Caco-2 (cell line): ENCODE measurements at regions not wholly inside any gene's neighbourhood (a gene's known extent, or its start where the extent isn't known, plus 50 kb on each side); places are given as distances from the start of the nearest gene placed in this dataset.

Source experiments
- BruUV-seq: library from RNA; stranded (reverse); fragments of 400-500 nt; replicated peaks from 2 replicates; lab custom pipeline; 2021; lab: Mats Ljungman, UMichigan
- CTCF ChIA-PET: fragments of 300-600 bp; sonication (Branson Sonifier 250); formaldehyde crosslinking; loops from one replicate; lab custom pipeline; 2022; ENCODE audit warnings: antibody characterized with exemption; lab: Charles Lee
- POLR2A ChIA-PET: fragments of 300-600 bp; sonication (Branson Sonifier 250); formaldehyde crosslinking; loops from one replicate; lab custom pipeline; 2022; ENCODE audit warnings: antibody characterized with exemption; lab: Charles Lee
- DNase-seq, 2 experiments: peaks; one replicate each; pipeline versions ENCODE4 v3.0.0 to v3.0.0-alpha.2; 2020 to 2022
- H3K27me3 ChIP-seq: replicated peaks from 2 replicates; pipeline ENCODE4 v1.6.0; 2011; ENCODE audit warnings: low read length; ENCODE audit not compliant: control insufficient read depth, insufficient read depth
- H3K36me3 ChIP-seq: 2 replicates; pipeline ENCODE4 v1.5.1; 2011; ENCODE audit warnings: low read length; ENCODE audit not compliant: control insufficient read depth, insufficient read depth
- H3K4me1 ChIP-seq: fragments of 250-450 bp; sonication (Bioruptor Pico); 2 replicates; pipeline ENCODE4 v1.5.1; 2020; ENCODE audit warnings: mild to moderate bottlenecking
- H3K4me3 ChIP-seq: 2 replicates; pipeline ENCODE4 v1.5.1; 2011; ENCODE audit warnings: low read depth, mild to moderate bottlenecking, control low read depth, low read length
- H3K9me3 ChIP-seq: fragments of 250-450 bp; sonication (Bioruptor Pico); 2 replicates; pipeline ENCODE4 v1.5.1; 2020; ENCODE audit warnings: mild to moderate bottlenecking, moderate library complexity
- H3K27ac Mint-ChIP-seq: one replicate; pipeline ENCODE4 v1.8.0; 2022; ENCODE audit warnings: mixed read lengths; ENCODE audit not compliant: unreplicated experiment
- H3K27me3 Mint-ChIP-seq: one replicate; pipeline ENCODE4 v1.8.0; 2022; ENCODE audit warnings: mixed read lengths; ENCODE audit not compliant: insufficient read depth, unreplicated experiment
- H3K36me3 Mint-ChIP-seq: one replicate; pipeline ENCODE4 v1.8.0; 2022; ENCODE audit warnings: mild to moderate bottlenecking, mixed read lengths; ENCODE audit not compliant: insufficient read depth, unreplicated experiment
- H3K4me1 Mint-ChIP-seq: one replicate; pipeline ENCODE4 v1.8.0; 2022; ENCODE audit warnings: low read depth, mixed read lengths; ENCODE audit not compliant: unreplicated experiment
- H3K4me3 Mint-ChIP-seq: one replicate; pipeline ENCODE4 v1.8.0; 2022; ENCODE audit warnings: mild to moderate bottlenecking, moderate library complexity, mixed read lengths; ENCODE audit not compliant: unreplicated experiment
- H3K9me3 Mint-ChIP-seq: one replicate; pipeline ENCODE4 v1.8.0; 2022; ENCODE audit warnings: mixed read lengths; ENCODE audit not compliant: unreplicated experiment
- CTCF ChIP-seq, 2 experiments: fragments of 200-600 bp in 1 of 2; IDR thresholded peaks; 1 replicate in 1 of 2; 2 replicates in 1 of 2; pipeline versions ENCODE4 v1.5.1 to v1.8.0; 2011 to 2022; ENCODE audit warnings: antibody characterized with exemption in 1 of 2, control low read depth in 1 of 2, inconsistent platforms in 1 of 2, low read depth in 1 of 2, low read length in 1 of 2, mild to moderate bottlenecking in 1 of 2, moderate library complexity in 1 of 2; ENCODE audit not compliant: insufficient read depth in 1 of 2, severe bottlenecking in 1 of 2, unreplicated experiment in 1 of 2
- intact Hi-C: fragments of 100-400 bp; cut with micrococcal nuclease; formaldehyde crosslinking; loops from one replicate; pipeline ENCODE4 v1.10.0; 2022; ENCODE audit not compliant: unreplicated experiment

- intact Hi-C loops, result no loop called here
- no peak overlapping the region for H3K4me3 ChIP-seq
- CTCF ChIA-PET, result no interaction called here
- H3K9me3 Mint-ChIP-seq, result no peaks in the 10 kb centered on the region
- no peaks in the 10 kb centered on the region for H3K27me3 ChIP-seq
- no peaks in the 10 kb centered on the region for H3K27me3 Mint-ChIP-seq
- H3K36me3 ChIP-seq, result no peaks in the 10 kb centered on the region
- no peak for TF ChIP-seq CTCF (IDR thresholded peaks at IDR 0.05; ENCODE audit: insufficient read depth in 1 of 2, low read depth in 1 of 2, low read length in 1 of 2, severe bottlenecking in 1 of 2, unreplicated experiment in 1 of 2)
- DNase-seq, result no peak
- H3K4me1 Mint-ChIP-seq, result peaks cover 14% of the 10 kb centered on the region
- H3K27ac Mint-ChIP-seq, result no peak overlapping the region
- POLR2A ChIA-PET, result no interaction called here
- H3K4me3 Mint-ChIP-seq, result no peak overlapping the region
- H3K36me3 Mint-ChIP-seq, result no peaks in the 10 kb centered on the region
- no TSS peak for BruUV-seq
- H3K4me1 ChIP-seq, result peaks cover 5% of the 10 kb centered on the region
- H3K9me3 ChIP-seq, result no peaks in the 10 kb centered on the region
These were observed 242.2 kb upstream of the RREB1 start for GRCh38 chr6:6865611-6866010.

GRCh38 chr6:6866656-6867403, 240.9 kb upstream of the RREB1 start:
- BruUV-seq, result no TSS peak
- Histone ChIP-seq H3K36me3 (no peaks in the 10 kb centered on the region), H3K4me3 (no peak overlapping the region), H3K27me3 (no peaks in the 10 kb centered on the region), H3K9me3 (no peaks in the 10 kb centered on the region), H3K4me1 (no peaks in the 10 kb centered on the region)
- H3K36me3 Mint-ChIP-seq, result no peaks in the 10 kb centered on the region
- no peak for TF ChIP-seq CTCF (IDR thresholded peaks at IDR 0.05; ENCODE audit: insufficient read depth in 1 of 2, low read depth in 1 of 2, low read length in 1 of 2, severe bottlenecking in 1 of 2, unreplicated experiment in 1 of 2)
- H3K4me3 Mint-ChIP-seq, result no peak overlapping the region
- no peaks in the 10 kb centered on the region for H3K27me3 Mint-ChIP-seq
- POLR2A ChIA-PET, result no interaction called here
- peaks cover 5% of the 10 kb centered on the region for H3K4me1 Mint-ChIP-seq
- H3K27ac Mint-ChIP-seq, result no peak overlapping the region
- CTCF ChIA-PET, result no interaction called here
- intact Hi-C loops, result no loop called here
- H3K9me3 Mint-ChIP-seq, result no peaks in the 10 kb centered on the region
- no peak for DNase-seq

DNA sequence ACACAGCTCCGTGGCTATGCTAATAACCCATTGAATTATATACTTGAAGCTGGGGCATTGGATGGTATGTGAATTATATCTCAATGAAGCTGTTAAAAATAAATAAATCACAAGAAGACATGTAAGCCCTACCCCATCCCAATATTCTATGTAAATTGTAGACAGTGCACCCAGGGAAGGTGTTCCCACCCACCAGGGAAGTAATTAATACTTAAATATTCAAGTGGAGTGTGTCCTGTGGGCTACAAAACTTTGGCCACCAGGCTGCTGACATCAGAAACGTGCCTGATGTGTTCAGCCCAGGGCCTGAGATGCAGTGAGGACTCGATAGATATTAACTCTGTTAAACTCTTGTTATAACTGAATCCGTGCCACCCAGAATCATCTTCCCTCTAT, 240.4 kb upstream of the RREB1 start:
- no peaks in the 10 kb centered on the region for H3K9me3 Mint-ChIP-seq

More for the DNA sequence above, 240.4 kb upstream of the RREB1 start:
- ChIA-PET CTCF (no interaction called here), POLR2A (no interaction called here)
- Histone ChIP-seq H3K4me1 (no peaks in the 10 kb centered on the region), H3K27me3 (no peaks in the 10 kb centered on the region), H3K36me3 (no peaks in the 10 kb centered on the region), H3K4me3 (no peak overlapping the region), H3K9me3 (no peaks in the 10 kb centered on the region)
- H3K4me1 Mint-ChIP-seq, result no peaks in the 10 kb centered on the region
- H3K27me3 Mint-ChIP-seq, result no peaks in the 10 kb centered on the region
- DNase-seq, result no peak
- no peak overlapping the region for H3K4me3 Mint-ChIP-seq
- intact Hi-C loops, result no loop called here
- TF ChIP-seq CTCF (IDR thresholded peaks at IDR 0.05; ENCODE audit: insufficient read depth in 1 of 2, low read depth in 1 of 2, low read length in 1 of 2, severe bottlenecking in 1 of 2, unreplicated experiment in 1 of 2), result no peak
- no TSS peak for BruUV-seq
- no peak overlapping the region for H3K27ac Mint-ChIP-seq
- no peaks in the 10 kb centered on the region for H3K36me3 Mint-ChIP-seq
